ENCODE measurements at regions not wholly inside any gene's neighbourhood (a gene's known extent, or its start where the extent isn't known, plus 50 kb on each side); places are given as distances from the start of the nearest gene placed in this dataset.

GRCh38 chr2:204090021-204090420, 153.5 kb downstream of the ICOS start:
- no peaks in the 10 kb centered on the region for H3K4me1 Mint-ChIP-seq (ENCODE audit: unreplicated experiment)
- H3K36me3 Mint-ChIP-seq (ENCODE audit: low read depth, unreplicated experiment) = no peaks in the 10 kb centered on the region
- H3K9me3 Mint-ChIP-seq (ENCODE audit: unreplicated experiment) = no peaks in the 10 kb centered on the region
- no peaks in the 10 kb centered on the region for H3K27me3 Mint-ChIP-seq (ENCODE audit: unreplicated experiment)
- DNase-seq (ENCODE audit: low spot score) = no peak
- TF ChIP-seq CTCF (IDR thresholded peaks at IDR 0.05; ENCODE audit: unreplicated experiment) = no peak
- H3K4me3 Mint-ChIP-seq (ENCODE audit: unreplicated experiment) = no peak overlapping the region
- H3K27ac Mint-ChIP-seq (ENCODE audit: unreplicated experiment) = no peak overlapping the region

GRCh38 chr2:204104811-204105210, 168.2 kb downstream of the ICOS start:
- no peak overlapping the region for H3K27ac Mint-ChIP-seq (ENCODE audit: unreplicated experiment)
- DNase-seq (ENCODE audit: low spot score) = no peak
- H3K27me3 Mint-ChIP-seq (ENCODE audit: unreplicated experiment) = no peaks in the 10 kb centered on the region
- no peaks in the 10 kb centered on the region for H3K9me3 Mint-ChIP-seq (ENCODE audit: unreplicated experiment)
- TF ChIP-seq CTCF (IDR thresholded peaks at IDR 0.05; ENCODE audit: unreplicated experiment) = no peak
- H3K4me3 Mint-ChIP-seq (ENCODE audit: unreplicated experiment) = no peak overlapping the region
- H3K36me3 Mint-ChIP-seq (ENCODE audit: low read depth, unreplicated experiment) = no peaks in the 10 kb centered on the region
- H3K4me1 Mint-ChIP-seq (ENCODE audit: unreplicated experiment) = peaks cover 20% of the 10 kb centered on the region

GRCh38 chr2:204108330-204108751, 171.8 kb downstream of the ICOS start:
- peak overlapping the region; percentile 38 for H3K27ac Mint-ChIP-seq (ENCODE audit: unreplicated experiment)
- no peaks in the 10 kb centered on the region for H3K9me3 Mint-ChIP-seq (ENCODE audit: unreplicated experiment)
- H3K36me3 Mint-ChIP-seq (ENCODE audit: low read depth, unreplicated experiment) = no peaks in the 10 kb centered on the region
- peak; percentile 61 for TF ChIP-seq CTCF (IDR thresholded peaks at IDR 0.05; ENCODE audit: unreplicated experiment)
- peak; percentile 41 for DNase-seq (ENCODE audit: low spot score)
- peaks cover 36% of the 10 kb centered on the region for H3K4me1 Mint-ChIP-seq (ENCODE audit: unreplicated experiment)
- H3K27me3 Mint-ChIP-seq (ENCODE audit: unreplicated experiment) = no peaks in the 10 kb centered on the region
- no peak overlapping the region for H3K4me3 Mint-ChIP-seq (ENCODE audit: unreplicated experiment)

GRCh38 chr2:204108781-204109295, 172.3 kb downstream of the ICOS start:
- H3K4me3 Mint-ChIP-seq (ENCODE audit: unreplicated experiment) = no peak overlapping the region
- TF ChIP-seq CTCF (IDR thresholded peaks at IDR 0.05; ENCODE audit: unreplicated experiment) = no peak
- H3K36me3 Mint-ChIP-seq (ENCODE audit: low read depth, unreplicated experiment) = no peaks in the 10 kb centered on the region
- no peaks in the 10 kb centered on the region for H3K27me3 Mint-ChIP-seq (ENCODE audit: unreplicated experiment)
- peak overlapping the region; percentile 38 for H3K27ac Mint-ChIP-seq (ENCODE audit: unreplicated experiment)
- no peaks in the 10 kb centered on the region for H3K9me3 Mint-ChIP-seq (ENCODE audit: unreplicated experiment)
- peaks cover 39% of the 10 kb centered on the region for H3K4me1 Mint-ChIP-seq (ENCODE audit: unreplicated experiment)
- DNase-seq (ENCODE audit: low spot score) = no peak

GRCh38 chr2:204109681-204110080, 173.1 kb downstream of the ICOS start:
- Mint-ChIP-seq H3K27me3 (ENCODE audit: unreplicated experiment) (no peaks in the 10 kb centered on the region), H3K27ac (ENCODE audit: unreplicated experiment) (no peak overlapping the region), H3K4me1 (ENCODE audit: unreplicated experiment) (peaks cover 48% of the 10 kb centered on the region), H3K4me3 (ENCODE audit: unreplicated experiment) (no peak overlapping the region), H3K9me3 (ENCODE audit: unreplicated experiment) (no peaks in the 10 kb centered on the region), H3K36me3 (ENCODE audit: low read depth, unreplicated experiment) (no peaks in the 10 kb centered on the region)
- no peak for DNase-seq (ENCODE audit: low spot score)
- TF ChIP-seq CTCF (IDR thresholded peaks at IDR 0.05; ENCODE audit: unreplicated experiment) = no peak
